NCI-H2171 treated with DMSO at 0.1 percent for 48 hours (cell line): ENCODE measurements at regions not wholly inside any gene's neighbourhood (a gene's known extent, or its start where the extent isn't known, plus 50 kb on each side); places are given as distances from the start of the nearest gene placed in this dataset.
A peak's percentile ranks its signal among the peaks of the same experiment; 100 is the strongest.

Experiments used
- DNase-seq: peaks from one replicate; lab custom pipeline; 2025; lab: John Stamatoyannopoulos, UW

- no peak for DNase-seq
Measured at GRCh38 chr2:234339011-234339410, 157.9 kb downstream of the ARL4C start.

GRCh38 chr2:234335661-234336228 is 161.1 kb downstream of the ARL4C start:
- DNase-seq = peak; percentile 71

- no peak for DNase-seq
Measured at GRCh38 chr2:234334756-234335155, 162.1 kb downstream of the ARL4C start.

GRCh38 chr2:234334151-234334550 is 162.7 kb downstream of the ARL4C start:
- DNase-seq = no peak

GRCh38 chr2:234333168-234334130 is 163.4 kb downstream of the ARL4C start:
- no peak for DNase-seq

GRCh38 chr2:234331966-234332365 is 164.9 kb downstream of the ARL4C start:
- DNase-seq = no peak

- no peak for DNase-seq
Measured at GRCh38 chr2:234331566-234331965, 165.3 kb downstream of the ARL4C start.

GRCh38 chr2:234330902-234331301 is 166.0 kb downstream of the ARL4C start:
- DNase-seq = no peak

GRCh38 chr2:234329202-234329960 is 167.5 kb downstream of the ARL4C start:
- no peak for DNase-seq

- no peak for DNase-seq
Measured at GRCh38 chr2:234328444-234328990, 168.4 kb downstream of the ARL4C start.

GRCh38 chr2:234326694-234327093 is 170.2 kb downstream of the ARL4C start:
- DNase-seq = no peak

GRCh38 chr2:234324116-234324515 is 172.8 kb downstream of the ARL4C start:
- no peak for DNase-seq

GRCh38 chr2:234322766-234323465 is 174.0 kb downstream of the ARL4C start:
- peak; percentile 29 for DNase-seq

GRCh38 chr2:234320066-234320465 is 176.8 kb downstream of the ARL4C start:
- DNase-seq = peak; percentile 61

- no peak for DNase-seq
Measured at GRCh38 chr2:234318361-234318760, 178.5 kb downstream of the ARL4C start.

- no peak for DNase-seq
Measured at GRCh38 chr2:234313558-234313957, 183.3 kb downstream of the ARL4C start.

GRCh38 chr2:234310166-234310565 is 186.7 kb downstream of the ARL4C start:
- DNase-seq = no peak

GRCh38 chr2:234309431-234309830 is 187.4 kb downstream of the ARL4C start:
- DNase-seq = no peak

GRCh38 chr2:234308813-234309195 is 188.1 kb downstream of the ARL4C start:
- no peak for DNase-seq

- no peak for DNase-seq
Measured at GRCh38 chr2:234308073-234308812, 188.6 kb downstream of the ARL4C start.
